ENCODE measurements at regions not wholly inside any gene's neighbourhood (a gene's known extent, or its start where the extent isn't known, plus 50 kb on each side); places are given as distances from the start of the nearest gene placed in this dataset.
"Not testable (repeated sequence)": the region's sequence is repeated elsewhere in the genome, so short reads cannot be mapped to it uniquely, and the experiment has no call there.

DNA sequence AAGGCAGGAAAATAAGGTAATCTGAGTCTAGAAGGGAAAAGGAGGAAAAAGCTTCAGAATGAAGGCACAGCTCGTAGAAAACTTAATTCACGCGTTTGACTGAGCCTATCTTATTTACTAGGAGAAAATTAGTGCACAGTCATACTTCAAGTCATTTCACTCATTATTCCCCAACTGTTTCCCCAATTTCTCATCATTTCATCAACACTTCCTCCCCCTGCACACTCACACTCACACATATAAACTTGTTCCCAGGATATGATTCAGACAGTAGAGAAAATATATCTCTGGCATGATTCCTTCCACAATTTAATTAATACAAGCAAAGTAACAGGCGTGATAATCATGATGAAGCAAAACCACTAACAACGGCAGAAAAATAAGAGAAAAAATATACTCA, 94.5 kb upstream of the F13A1 start:
- DNase-seq = no peak

- no peak for DNase-seq
Observed at GRCh38 chr6:6417475-6417874, 97.0 kb upstream of the F13A1 start.

DNA sequence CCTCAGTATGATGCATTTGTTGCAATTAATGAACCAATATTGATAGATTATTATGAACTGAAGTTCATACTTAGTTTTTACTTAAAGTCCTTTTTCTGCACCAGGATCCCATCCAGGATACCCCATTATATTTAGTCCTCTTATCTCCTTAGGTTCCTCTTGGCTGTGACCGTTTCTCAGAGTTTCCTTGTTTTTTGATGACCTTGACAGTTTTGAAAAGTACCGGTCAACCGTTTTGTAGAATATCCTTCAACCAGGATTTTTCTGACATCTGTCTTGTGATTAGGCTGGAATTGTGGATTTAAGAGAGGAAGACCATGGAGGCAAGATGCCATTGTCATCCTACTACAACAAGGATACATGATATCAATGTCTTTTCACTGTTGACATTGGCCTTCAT, 98.0 kb upstream of the F13A1 start:
- DNase-seq = no peak

DNA sequence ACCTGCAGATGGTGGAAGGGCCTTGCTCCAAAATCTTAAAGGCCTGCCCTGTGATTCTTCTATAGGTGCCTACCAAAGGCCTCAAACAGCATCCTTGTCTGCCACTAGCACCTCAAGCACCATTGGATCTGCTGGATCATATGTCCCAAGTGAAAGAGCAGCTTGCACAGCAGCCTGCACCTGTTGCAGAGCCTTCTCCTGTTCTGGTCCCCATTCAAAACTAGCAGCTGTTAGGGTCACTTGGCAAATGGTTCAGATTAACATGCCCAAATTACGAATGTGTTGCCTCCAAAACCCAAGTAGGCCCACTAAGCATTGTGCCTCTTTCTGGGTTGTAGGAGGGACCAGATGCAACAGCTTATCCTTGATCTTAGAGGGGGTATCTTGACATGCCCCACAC, 99.6 kb upstream of the F13A1 start:
- no peak for DNase-seq

DNA sequence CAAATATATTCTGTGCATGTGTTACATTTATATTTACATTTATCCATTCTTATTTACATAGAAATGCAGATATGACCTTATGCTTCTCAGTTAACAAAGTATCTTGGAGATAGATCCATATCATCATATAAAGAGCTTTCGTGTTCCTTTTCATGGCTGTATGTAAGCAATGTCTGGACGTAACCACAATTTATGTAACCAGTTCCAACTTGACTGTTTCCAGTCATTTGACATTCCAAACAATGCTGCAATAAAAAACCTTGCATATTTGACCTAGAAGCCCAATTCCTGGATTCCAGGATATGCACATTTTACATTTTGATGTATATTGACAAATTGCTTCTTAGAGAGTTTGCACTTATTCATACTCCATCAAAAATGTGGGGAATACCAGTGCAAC, 113.7 kb upstream of the F13A1 start:
- DNase-seq = no peak

GRCh38 chr6:6434723-6435122, 114.3 kb upstream of the F13A1 start:
- no peak for DNase-seq

- no peak for DNase-seq
Observed at GRCh38 chr6:6436366-6436765, 115.9 kb upstream of the F13A1 start.

DNA sequence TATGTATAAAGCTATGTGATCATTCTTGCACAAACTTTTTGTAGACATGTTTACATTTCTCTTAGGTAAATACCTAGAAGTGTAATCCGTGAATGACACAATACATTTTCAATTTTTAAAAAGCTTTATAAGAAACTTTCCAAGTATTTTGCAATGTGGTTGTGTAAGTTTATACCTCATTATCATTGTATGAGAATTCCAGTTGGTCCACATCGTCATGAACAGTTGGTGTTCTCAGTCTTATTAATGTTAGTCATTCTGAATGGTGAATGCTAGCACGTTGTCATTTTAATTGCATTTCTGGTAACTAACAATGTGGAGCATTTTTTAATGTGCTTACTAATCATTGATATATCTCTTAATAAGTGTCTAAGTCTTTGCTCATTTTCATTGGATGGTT, 116.5 kb upstream of the F13A1 start:
- DNase-seq = no peak

- no peak for DNase-seq
Observed at GRCh38 chr6:6438286-6438685, 117.8 kb upstream of the F13A1 start.

DNA sequence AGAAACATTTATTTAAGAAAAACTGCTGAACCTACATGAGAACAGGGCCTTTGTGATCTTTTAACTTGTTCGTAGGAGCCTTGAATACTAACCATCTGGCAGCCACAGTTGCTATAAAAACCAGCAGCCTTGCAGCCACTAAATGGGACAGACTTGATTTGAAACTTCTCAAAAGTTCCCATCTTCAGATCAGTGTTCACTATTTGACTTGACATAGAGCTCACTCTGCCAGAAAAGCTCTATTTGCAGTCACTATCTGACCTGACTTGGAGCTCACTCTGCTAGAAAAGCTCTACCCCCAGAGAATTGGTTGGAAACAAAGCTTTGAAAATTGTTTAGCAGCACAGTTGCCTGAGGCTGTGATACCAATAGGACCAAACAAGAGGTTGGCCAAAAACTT, 119.3 kb upstream of the F13A1 start:
- DNase-seq = no peak

- DNase-seq = no peak
Observed at GRCh38 chr6:6452002-6452401, 131.5 kb upstream of the F13A1 start.

DNA sequence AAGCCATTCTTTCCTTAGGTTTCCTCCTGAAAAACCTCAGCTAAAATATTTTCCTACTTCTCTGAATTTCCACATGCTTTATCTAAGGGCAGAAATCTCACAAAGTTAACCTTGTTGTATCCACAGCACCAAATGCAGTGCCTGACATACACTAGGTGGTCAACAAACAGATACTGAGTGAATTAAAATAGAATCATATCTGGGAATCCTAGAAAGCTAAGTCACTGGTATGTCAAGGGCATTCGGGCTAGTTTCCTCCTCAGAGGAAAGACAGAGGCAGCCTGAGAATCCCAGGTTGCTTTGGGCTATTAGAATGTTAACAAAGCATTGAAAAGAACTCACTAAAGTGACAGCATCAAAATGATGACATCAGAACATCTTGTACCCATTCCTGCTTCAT, 132.7 kb upstream of the F13A1 start:
- no peak for DNase-seq

DNA sequence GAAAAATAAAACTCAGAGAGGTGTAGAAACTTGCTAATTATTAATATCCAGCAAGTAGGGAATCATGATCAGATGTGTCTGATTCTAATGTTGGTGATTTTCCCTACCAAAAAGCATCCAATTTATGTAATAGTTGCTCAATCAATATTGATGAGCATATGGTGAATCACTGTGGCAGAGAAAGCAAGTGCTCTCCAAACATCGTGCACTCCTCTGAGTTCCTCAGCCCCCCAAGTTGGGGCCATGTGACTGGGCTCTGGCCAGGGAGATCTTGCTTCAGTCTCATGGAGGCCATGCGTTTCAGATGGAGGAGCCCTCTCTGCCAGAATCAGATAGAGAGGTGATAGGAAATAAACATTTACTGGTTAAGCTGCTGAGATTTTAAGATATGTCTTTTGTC, 133.2 kb upstream of the LY86 start:
- no peak for DNase-seq

DNA sequence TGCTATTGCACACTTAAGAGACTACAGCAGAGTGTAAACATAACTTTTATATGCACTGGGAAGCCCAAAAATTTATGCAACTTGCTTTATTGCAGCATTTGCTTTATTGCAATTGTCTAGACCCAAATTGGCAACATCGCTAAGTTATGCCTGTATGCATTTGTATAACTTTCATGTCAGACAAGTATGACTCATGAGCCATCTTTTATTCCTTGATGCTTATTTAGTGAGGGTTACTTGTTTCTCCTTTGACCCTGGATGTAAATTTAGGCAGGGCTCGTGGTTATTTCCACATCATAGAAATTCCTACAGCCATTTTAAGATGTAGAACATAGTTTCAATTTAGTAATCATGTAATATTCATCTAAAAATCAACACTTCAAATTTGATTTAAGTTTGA, 130.3 kb upstream of the LY86 start:
- no peak for DNase-seq

- not testable (repeated sequence) for DNase-seq
Observed at GRCh38 chr6:6459963-6460362, 128.6 kb upstream of the LY86 start.

- DNase-seq = no peak
Observed at GRCh38 chr6:6460416-6460815, 128.1 kb upstream of the LY86 start.

GRCh38 chr6:6461138-6461537, 127.4 kb upstream of the LY86 start:
- DNase-seq = no peak

- DNase-seq = no peak
Observed at GRCh38 chr6:6466967-6467761, 121.4 kb upstream of the LY86 start.

- DNase-seq = no peak
Observed at GRCh38 chr6:6469074-6469473, 119.4 kb upstream of the LY86 start.

GRCh38 chr6:6470123-6470522, 118.4 kb upstream of the LY86 start:
- no peak for DNase-seq

DNA sequence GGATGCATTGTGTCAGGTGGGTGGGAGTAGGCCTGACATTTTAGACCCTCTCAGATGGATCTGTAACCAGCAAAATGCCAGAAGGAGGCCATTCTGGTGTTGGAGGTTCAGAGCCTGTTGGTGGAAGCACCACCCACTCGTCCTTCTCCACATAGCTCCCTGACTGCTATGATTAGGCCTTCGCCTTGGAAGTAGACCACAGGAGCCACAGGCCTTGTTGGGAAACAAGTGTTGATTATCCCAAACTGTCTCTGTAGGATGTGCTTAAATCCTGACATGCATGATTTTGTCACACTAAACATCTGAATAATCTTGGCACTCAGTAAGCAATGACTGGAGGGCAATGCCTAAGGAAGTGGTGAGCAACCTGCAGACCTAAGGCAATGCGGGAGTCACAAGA, 117.2 kb upstream of the LY86 start:
- no peak for DNase-seq

DNA sequence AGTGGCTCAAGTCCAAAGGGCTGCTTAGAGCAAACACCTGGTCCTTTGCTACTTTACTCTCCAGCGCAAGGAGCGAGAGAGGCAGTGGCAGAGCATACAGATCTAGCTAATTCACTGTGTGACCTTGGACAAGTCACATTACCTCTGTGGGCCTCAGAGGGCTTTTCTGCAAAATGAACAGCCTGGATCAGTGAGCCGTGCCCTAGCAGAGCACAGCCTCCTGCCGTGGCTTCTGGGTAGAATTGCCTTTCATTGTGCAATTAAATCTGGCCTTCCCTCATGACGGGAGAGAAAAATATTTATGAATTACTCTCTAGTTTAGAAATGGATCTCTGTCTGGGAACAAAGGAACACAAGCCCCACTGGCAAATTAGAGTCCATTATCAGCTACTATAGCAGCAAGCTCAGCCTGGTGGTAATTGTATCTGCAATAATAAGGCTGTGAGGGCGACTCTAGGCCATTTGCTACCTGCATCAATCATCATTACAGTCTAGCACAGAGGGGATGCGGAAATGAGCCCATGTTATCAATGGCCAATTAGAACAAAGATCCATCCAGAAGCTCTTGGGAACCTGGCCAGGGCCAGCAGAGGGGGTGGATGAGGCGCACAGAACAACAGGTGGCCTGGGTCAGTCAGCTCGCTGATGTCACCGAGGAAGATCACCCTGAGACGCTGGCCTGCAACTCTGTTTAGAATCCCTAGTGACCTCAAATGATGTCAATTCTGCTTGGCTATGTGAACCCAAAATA, 114.2 kb upstream of the LY86 start:
- no peak for DNase-seq

DNA sequence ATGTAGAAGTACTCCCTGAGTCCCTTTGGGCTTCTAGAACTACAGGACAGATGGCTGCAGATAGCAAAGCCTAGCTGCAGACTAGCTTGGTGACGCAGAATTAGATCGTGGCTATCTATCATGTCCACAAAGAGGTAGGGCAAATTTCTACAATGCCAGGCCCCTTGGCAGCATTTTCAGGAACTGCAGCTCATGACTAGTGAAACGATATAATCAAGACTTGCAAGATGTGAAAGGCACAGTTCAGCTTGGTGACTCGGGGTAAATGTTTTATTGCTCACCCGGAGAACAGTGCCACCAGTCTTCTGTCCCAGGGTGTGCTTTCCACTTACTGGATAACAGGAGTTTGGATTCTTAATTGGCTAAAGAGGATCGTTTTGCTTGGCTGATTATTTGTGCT, 108.7 kb upstream of the LY86 start:
- DNase-seq = no peak

DNA sequence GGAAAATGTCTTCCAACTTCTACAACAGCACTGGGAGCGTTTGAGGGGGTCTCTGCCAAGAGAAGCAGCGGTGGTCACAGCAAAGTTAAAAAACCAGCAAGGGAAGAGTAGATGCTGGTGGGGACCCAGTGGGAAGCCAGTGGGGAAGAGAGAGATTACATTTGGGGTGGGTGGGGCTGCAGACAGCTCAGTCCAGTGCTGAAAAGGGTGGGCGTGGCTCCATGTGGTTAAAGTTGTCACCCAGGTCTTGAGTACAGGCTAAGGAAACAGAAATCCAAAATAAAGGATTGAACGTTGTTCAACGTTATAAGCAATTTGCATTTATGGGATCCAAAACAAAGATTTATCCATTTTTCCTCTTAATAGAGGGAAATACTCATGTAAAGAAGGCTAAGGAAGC, 106.3 kb upstream of the LY86 start:
- no peak for DNase-seq

- DNase-seq = no peak
Observed at GRCh38 chr6:6483168-6483567, 105.4 kb upstream of the LY86 start.

All from T-helper 2 cell (primary cell).